ENCODE measurements at regions not wholly inside any gene's neighbourhood (a gene's known extent, or its start where the extent isn't known, plus 50 kb on each side); places are given as distances from the start of the nearest gene placed in this dataset.

DNA sequence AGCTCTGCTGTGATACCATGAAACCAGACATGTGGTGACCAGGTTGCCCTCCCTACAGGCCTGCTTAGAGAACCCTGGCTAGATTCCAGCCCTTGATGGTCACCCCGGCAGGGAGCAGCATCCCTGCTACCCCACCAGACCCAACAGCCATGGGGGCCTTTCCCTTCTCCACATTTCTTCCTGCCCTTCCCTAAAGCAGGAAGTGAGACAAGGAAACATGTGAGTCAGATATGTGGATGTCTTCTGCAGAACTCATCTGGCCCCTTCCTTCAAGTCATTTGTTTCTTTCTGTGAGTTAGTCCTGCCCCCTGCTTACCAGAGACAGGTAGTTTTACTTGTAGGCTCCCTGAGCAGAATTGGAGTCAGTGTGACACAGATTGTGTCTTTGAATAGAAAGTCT lies 147.1 kb upstream of the USP9Y start:
- ChIA-PET POLR2A (no interaction called here), CTCF (no interaction called here)
- TF ChIP-seq USF1 (CRISPR knock-in tag; IDR thresholded peaks at IDR 0.05), result no peak
- no peak for TF ChIP-seq TP53 (CRISPR knock-in tag; IDR thresholded peaks at IDR 0.05)
- TF ChIP-seq FOXP1 (CRISPR knock-in tag; IDR thresholded peaks at IDR 0.05; ENCODE audit: borderline replicate concordance), result no peak
- no peak for TF ChIP-seq NR2C2 (CRISPR knock-in tag; IDR thresholded peaks at IDR 0.05)
- H3K27ac Mint-ChIP-seq, result no peak overlapping the region
- H3K27me3 Mint-ChIP-seq (ENCODE audit: low read depth), result peaks cover 14% of the 10 kb centered on the region
- DNase-seq (ENCODE audit: low spot score) (no peak), ATAC-seq (no peak)
- H3K4me1 Mint-ChIP-seq, result peaks cover 7% of the 10 kb centered on the region
- H3K9me3 Mint-ChIP-seq, result peaks cover 41% of the 10 kb centered on the region
- H3K4me3 Mint-ChIP-seq, result no peak overlapping the region
- H3K36me3 Mint-ChIP-seq, result peaks cover 9% of the 10 kb centered on the region

- TF ChIP-seq PREB (CRISPR knock-in tag; IDR thresholded peaks at IDR 0.05; ENCODE audit: borderline replicate concordance) (no peak), SMAD4 (CRISPR knock-in tag; IDR thresholded peaks at IDR 0.05) (no peak), PRRX2 (CRISPR knock-in tag; IDR thresholded peaks at IDR 0.05) (no peak), SOX15 (CRISPR knock-in tag; IDR thresholded peaks at IDR 0.05) (no peak), ZSCAN18 (CRISPR knock-in tag; IDR thresholded peaks at IDR 0.05) (no peak), GABPB1 (CRISPR knock-in tag; IDR thresholded peaks at IDR 0.05) (no peak), OVOL2 (CRISPR knock-in tag; IDR thresholded peaks at IDR 0.05; ENCODE audit: borderline replicate concordance) (no peak), ZNF138 (CRISPR knock-in tag; conservative IDR thresholded peaks at IDR 0.05) (no peak), CREB1 (CRISPR knock-in tag; IDR thresholded peaks at IDR 0.05) (no peak), MXD4 (CRISPR knock-in tag; IDR thresholded peaks at IDR 0.05; ENCODE audit: borderline replicate concordance) (no peak), SP1 (CRISPR knock-in tag; conservative IDR thresholded peaks at IDR 0.05) (no peak), RORB (CRISPR knock-in tag; IDR thresholded peaks at IDR 0.05) (no peak), CTCF (IDR thresholded peaks at IDR 0.05) (no peak), ZNF219 (CRISPR knock-in tag; IDR thresholded peaks at IDR 0.05; ENCODE audit: borderline replicate concordance) (no peak), GTF2I (CRISPR knock-in tag; conservative IDR thresholded peaks at IDR 0.05) (no peak), ZNF423 (CRISPR knock-in tag; IDR thresholded peaks at IDR 0.05) (no peak)
- TF ChIP-seq, protein P1, sequence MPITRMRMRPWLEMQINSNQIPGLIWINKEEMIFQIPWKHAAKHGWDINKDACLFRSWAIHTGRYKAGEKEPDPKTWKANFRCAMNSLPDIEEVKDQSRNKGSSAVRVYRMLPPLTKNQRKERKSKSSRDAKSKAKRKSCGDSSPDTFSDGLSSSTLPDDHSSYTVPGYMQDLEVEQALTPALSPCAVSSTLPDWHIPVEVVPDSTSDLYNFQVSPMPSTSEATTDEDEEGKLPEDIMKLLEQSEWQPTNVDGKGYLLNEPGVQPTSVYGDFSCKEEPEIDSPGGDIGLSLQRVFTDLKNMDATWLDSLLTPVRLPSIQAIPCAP (CRISPR knock-in tag; IDR thresholded peaks at IDR 0.05), result no peak
- TF ChIP-seq, protein P2, sequence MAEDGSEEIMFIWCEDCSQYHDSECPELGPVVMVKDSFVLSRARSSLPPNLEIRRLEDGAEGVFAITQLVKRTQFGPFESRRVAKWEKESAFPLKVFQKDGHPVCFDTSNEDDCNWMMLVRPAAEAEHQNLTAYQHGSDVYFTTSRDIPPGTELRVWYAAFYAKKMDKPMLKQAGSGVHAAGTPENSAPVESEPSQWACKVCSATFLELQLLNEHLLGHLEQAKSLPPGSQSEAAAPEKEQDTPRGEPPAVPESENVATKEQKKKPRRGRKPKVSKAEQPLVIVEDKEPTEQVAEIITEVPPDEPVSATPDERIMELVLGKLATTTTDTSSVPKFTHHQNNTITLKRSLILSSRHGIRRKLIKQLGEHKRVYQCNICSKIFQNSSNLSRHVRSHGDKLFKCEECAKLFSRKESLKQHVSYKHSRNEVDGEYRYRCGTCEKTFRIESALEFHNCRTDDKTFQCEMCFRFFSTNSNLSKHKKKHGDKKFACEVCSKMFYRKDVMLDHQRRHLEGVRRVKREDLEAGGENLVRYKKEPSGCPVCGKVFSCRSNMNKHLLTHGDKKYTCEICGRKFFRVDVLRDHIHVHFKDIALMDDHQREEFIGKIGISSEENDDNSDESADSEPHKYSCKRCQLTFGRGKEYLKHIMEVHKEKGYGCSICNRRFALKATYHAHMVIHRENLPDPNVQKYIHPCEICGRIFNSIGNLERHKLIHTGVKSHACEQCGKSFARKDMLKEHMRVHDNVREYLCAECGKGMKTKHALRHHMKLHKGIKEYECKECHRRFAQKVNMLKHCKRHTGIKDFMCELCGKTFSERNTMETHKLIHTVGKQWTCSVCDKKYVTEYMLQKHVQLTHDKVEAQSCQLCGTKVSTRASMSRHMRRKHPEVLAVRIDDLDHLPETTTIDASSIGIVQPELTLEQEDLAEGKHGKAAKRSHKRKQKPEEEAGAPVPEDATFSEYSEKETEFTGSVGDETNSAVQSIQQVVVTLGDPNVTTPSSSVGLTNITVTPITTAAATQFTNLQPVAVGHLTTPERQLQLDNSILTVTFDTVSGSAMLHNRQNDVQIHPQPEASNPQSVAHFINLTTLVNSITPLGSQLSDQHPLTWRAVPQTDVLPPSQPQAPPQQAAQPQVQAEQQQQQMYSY (CRISPR knock-in tag; IDR thresholded peaks at IDR 0.05), result no peak
- TF ChIP-seq, protein P3, sequence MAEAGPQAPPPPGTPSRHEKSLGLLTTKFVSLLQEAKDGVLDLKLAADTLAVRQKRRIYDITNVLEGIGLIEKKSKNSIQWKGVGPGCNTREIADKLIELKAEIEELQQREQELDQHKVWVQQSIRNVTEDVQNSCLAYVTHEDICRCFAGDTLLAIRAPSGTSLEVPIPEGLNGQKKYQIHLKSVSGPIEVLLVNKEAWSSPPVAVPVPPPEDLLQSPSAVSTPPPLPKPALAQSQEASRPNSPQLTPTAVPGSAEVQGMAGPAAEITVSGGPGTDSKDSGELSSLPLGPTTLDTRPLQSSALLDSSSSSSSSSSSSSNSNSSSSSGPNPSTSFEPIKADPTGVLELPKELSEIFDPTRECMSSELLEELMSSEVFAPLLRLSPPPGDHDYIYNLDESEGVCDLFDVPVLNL (CRISPR knock-in tag; IDR thresholded peaks at IDR 0.05; ENCODE audit: borderline replicate concordance, low read depth), result no peak
- ATAC-seq, result no peak
- DNase-seq (ENCODE audit: low spot score), result no peak
- H3K27ac Mint-ChIP-seq, result no peak overlapping the region
- no peak overlapping the region for H3K4me3 Mint-ChIP-seq
- H3K9me3 Mint-ChIP-seq, result peaks cover 44% of the 10 kb centered on the region
- H3K36me3 Mint-ChIP-seq, result peaks cover 14% of the 10 kb centered on the region
- peaks cover 15% of the 10 kb centered on the region for H3K4me1 Mint-ChIP-seq
- H3K27me3 Mint-ChIP-seq (ENCODE audit: low read depth), result peaks cover 16% of the 10 kb centered on the region
- CTCF ChIA-PET, result no interaction called here
- POLR2A ChIA-PET, result no interaction called here
These were observed 146.0 kb upstream of the USP9Y start for GRCh38 chrY:12555005-12555404.
